ENCODE measurements at regions not wholly inside any gene's neighbourhood (a gene's known extent, or its start where the extent isn't known, plus 50 kb on each side); places are given as distances from the start of the nearest gene placed in this dataset.

GRCh38 chr15:81915990-81916389 is 129.8 kb downstream of the MEX3B start:
- no peak overlapping the region for H3K27ac Mint-ChIP-seq (ENCODE audit: unreplicated experiment)
- peaks cover 34% of the 10 kb centered on the region for H3K36me3 Mint-ChIP-seq (ENCODE audit: low read depth)
- H3K27me3 Mint-ChIP-seq (ENCODE audit: low read depth): no peaks in the 10 kb centered on the region

DNA sequence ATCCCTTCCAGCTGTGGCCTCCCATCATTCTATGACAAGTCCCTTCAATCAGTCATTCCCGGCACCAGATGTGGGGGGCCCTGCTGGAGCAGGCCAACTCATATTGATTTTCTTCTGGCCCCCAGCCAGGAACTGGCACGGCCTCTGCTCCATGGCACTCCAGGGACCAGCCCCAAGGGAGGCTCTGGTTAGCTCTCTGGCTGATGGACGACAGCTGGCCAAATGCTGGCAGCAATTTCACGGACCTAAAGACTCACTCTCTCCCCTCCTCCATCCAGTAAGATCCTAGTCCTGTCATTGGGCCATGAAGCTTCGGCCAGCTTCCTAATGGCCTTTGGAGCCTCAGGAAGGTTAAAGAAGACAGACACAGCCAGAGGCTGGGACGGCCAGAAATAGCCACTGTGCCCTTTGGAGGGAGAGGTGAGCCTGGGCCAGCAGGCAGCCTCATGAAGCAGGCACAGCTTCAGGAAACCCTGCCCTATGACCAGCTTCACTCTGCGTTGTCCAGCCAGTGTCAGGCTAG is 131.0 kb downstream of the MEX3B start:
- DNase-seq (ENCODE audit: low read depth, low spot score): no peak
- Mint-ChIP-seq H3K9me3 (peaks cover 4% of the 10 kb centered on the region), H3K27me3 (ENCODE audit: low read depth) (no peaks in the 10 kb centered on the region), H3K4me1 (peaks cover 5% of the 10 kb centered on the region), H3K27ac (ENCODE audit: unreplicated experiment) (no peak overlapping the region), H3K36me3 (ENCODE audit: low read depth) (peaks cover 23% of the 10 kb centered on the region), H3K4me3 (no peak overlapping the region)
- TF ChIP-seq CTCF (conservative IDR thresholded peaks at IDR 0.05): no peak

More at GRCh38 chr15:81915990-81916389, 129.8 kb downstream of the MEX3B start:
- H3K9me3 Mint-ChIP-seq: peaks cover 5% of the 10 kb centered on the region
- no peak for DNase-seq (ENCODE audit: low read depth, low spot score)
- H3K4me3 Mint-ChIP-seq: no peak overlapping the region
- no peak for TF ChIP-seq CTCF (conservative IDR thresholded peaks at IDR 0.05)
- peaks cover 5% of the 10 kb centered on the region for H3K4me1 Mint-ChIP-seq

- DNase-seq (ENCODE audit: low read depth, low spot score): no peak
- no peak overlapping the region for H3K4me3 Mint-ChIP-seq
- peaks cover 5% of the 10 kb centered on the region for H3K4me1 Mint-ChIP-seq
- no peak for TF ChIP-seq CTCF (conservative IDR thresholded peaks at IDR 0.05)
- no peaks in the 10 kb centered on the region for H3K27me3 Mint-ChIP-seq (ENCODE audit: low read depth)
- H3K36me3 Mint-ChIP-seq (ENCODE audit: low read depth): peaks cover 19% of the 10 kb centered on the region
- H3K27ac Mint-ChIP-seq (ENCODE audit: unreplicated experiment): no peak overlapping the region
- H3K9me3 Mint-ChIP-seq: peaks cover 4% of the 10 kb centered on the region
Observed at GRCh38 chr15:81914333-81914732, 131.5 kb downstream of the MEX3B start.

GRCh38 chr15:81911022-81911971 is 134.5 kb downstream of the MEX3B start:
- H3K36me3 Mint-ChIP-seq (ENCODE audit: low read depth): peaks cover 5% of the 10 kb centered on the region
- peaks cover 14% of the 10 kb centered on the region for H3K4me1 Mint-ChIP-seq
- H3K27ac Mint-ChIP-seq (ENCODE audit: unreplicated experiment): no peak overlapping the region
- H3K4me3 Mint-ChIP-seq: no peak overlapping the region
- TF ChIP-seq CTCF (conservative IDR thresholded peaks at IDR 0.05): no peak
- DNase-seq (ENCODE audit: low read depth, low spot score): no peak
- H3K27me3 Mint-ChIP-seq (ENCODE audit: low read depth): no peaks in the 10 kb centered on the region
- peaks cover 4% of the 10 kb centered on the region for H3K9me3 Mint-ChIP-seq

- peaks cover 4% of the 10 kb centered on the region for H3K36me3 Mint-ChIP-seq (ENCODE audit: low read depth)
- DNase-seq (ENCODE audit: low read depth, low spot score): no peak
- no peak for TF ChIP-seq CTCF (conservative IDR thresholded peaks at IDR 0.05)
- no peak overlapping the region for H3K27ac Mint-ChIP-seq (ENCODE audit: unreplicated experiment)
- H3K9me3 Mint-ChIP-seq: peaks cover 4% of the 10 kb centered on the region
- H3K4me3 Mint-ChIP-seq: no peak overlapping the region
- H3K4me1 Mint-ChIP-seq: peaks cover 14% of the 10 kb centered on the region
- H3K27me3 Mint-ChIP-seq (ENCODE audit: low read depth): no peaks in the 10 kb centered on the region
Observed at GRCh38 chr15:81910355-81911021, 135.3 kb downstream of the MEX3B start.

Measured in neural crest cell (in vitro differentiated cells).